Fibroblast of the conjunctiva (primary cell): ENCODE measurements at regions not wholly inside any gene's neighbourhood (a gene's known extent, or its start where the extent isn't known, plus 50 kb on each side); places are given as distances from the start of the nearest gene placed in this dataset.

Experiments
- DNase-seq: peaks from one replicate; pipeline ENCODE4 v3.0.0-alpha.2; 2010; ENCODE audit warnings: low read depth

DNA sequence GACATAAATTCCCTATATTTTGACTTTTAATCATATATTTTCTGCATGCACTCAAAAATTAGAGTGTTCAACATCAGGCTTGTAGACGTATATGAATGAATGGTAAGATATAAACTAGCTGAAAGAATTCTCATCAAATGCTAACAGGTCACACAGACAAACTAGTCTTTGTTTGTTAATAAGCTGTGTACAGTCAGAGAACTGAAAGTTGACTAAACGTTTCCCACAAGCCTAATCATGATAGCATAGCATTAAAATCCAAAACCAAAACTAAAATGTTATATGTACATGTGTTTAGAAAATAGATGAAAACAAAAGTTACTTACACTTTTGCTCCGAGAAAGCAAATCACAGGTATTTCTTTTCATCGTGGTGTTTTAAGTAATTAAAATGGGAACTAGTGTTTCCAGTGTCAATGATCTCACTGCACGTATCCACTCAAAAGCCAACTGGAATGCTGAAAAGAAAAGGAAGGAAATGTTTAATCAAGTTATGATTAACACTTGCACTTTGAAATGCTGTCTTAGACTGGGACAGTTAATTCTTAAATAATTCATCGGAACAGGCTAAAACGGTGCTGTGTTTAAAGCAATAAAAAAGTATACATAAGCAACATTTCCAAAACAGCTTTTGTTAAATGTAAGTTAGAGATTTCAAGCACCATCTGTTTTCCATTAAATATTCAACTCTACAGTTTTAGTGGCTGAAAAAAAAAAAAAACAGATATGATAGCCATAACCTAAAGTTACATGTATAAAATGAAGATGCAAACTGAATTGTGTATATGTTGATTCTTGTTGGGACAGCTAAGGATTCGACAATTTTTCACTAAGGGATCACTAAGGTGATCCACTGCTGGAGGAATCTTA is 291.9 kb upstream of the PDE4D start:
- DNase-seq = no peak

DNA sequence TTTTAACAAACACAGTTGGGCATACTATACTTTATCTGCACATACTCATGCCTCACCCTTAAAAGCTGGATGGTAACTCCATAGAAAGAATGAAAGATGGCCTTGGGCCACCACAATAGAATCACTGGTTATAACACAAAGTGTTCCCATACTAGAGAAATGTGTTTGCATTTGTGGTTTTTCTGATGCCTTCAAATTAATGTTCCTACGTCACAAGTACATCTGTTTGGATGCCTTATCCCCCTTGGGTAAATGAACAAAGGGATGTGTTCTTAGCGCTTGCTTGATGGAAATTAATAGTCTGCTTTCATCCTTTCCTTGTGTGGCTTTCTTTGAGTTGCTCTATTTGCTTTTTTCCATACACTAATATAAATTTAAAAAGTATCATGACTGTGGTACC is 291.1 kb upstream of the PDE4D start:
- peak; percentile 65 for DNase-seq

DNA sequence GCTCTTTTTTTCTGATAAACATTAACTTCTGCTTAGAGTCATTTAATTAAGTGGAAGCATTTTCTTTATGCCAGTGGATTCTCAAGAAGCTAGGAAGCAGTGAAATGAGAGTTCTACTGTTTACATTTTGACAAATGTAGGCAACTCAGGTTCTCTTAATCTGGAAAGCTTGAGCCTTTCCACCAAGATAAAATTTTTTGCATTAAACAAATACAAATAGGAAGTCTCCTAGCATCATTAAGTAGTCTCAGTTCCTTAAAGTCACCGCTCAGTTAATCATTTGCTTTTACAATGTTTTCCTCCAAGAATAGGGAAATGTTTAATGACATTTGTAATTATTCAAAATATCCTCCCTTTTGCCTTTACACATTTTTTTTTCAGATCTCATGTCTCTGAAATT is 290.4 kb upstream of the PDE4D start:
- no peak for DNase-seq

DNA sequence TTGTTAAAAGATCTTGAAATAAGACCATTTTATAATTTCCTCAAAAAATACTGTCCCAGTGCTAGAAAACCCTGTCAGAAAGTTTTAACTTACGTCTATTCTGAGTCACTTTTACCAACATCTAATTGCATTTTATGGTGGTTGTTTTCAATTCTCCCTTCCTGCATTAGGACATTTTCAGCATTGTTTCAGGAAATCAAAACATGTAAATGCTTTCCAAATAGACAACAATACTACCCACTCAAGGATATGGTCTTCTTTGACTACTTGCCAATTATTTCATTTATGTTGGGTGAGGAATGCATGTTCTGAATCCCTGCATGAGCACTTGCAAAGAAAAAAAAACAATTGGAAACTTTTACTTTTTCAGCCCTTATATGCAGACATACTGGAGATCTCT is 284.6 kb upstream of the PDE4D start:
- DNase-seq = peak; percentile 47

DNA sequence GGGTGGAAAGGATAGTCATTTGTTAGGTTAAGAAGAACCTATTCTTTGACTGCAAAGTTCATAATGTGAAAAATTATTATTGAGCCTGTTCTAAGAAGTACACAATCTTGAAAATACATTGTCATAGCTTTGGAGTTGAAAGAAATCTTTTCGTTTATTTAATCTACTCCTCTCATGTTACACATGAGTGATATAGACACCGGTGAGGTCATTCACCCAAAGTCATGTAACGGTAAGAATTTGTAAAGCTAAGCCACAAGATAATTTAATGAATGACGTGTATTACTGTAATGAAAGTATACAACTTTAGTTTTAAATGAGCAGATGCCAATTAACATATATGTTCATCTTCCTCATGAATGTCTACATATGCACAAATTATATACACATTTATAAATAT is 284.1 kb upstream of the PDE4D start:
- DNase-seq = no peak

DNA sequence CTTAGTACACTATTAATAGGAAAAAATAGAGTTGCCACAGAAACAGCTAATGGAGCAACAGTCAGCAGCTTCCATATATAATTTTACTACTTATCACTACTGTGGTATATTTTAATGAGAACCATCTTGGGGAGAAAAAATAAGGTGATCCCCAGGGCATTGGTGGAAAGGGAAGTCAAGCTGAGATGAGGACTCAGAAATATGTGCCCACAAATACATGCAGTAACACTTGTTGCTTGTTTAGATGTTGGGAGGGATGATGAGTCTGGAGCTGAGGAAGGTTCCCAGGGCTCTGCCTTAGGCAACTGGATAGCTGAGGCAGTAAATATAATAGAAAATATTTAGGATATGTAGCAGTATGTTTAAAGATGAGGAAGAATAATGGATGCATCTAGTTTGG is 280.1 kb upstream of the PDE4D start:
- DNase-seq = no peak

DNA sequence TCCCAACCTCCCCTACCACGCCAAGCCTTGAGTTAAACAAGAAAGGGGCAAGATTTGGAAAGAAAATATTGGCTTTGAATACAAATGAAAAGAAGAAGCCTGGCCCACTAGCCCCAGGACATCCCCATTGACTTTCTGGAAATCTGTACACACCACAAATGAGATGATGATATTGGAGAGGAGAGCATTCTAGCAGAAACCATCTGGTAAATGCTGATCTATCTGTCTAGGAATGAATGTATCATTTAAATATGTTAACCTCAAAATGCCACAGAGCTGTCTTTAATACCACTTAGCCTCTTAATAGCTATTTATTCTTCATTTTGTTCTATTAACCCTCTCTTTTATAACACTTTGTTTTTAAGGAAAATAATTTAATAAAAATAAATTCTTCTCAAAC is 270.2 kb upstream of the PDE4D start:
- DNase-seq = no peak

DNA sequence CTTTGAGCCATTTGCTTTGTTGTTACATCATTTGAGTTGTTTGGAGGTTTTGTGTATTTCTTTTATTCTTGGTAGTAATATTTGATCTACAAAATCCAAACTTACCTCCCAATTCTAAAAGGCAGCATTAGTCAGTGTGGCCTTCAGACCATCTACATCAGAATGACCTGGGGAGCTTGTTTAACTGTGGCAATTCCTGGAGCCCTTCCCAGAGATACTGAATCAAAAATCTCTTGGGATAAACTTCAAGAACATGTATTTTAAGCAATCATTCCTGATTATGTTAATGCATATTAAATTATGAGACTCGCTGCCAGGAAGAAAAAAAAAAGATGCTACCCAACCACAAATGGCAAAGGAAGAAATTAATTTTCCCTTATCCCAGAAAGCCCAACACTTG is 268.9 kb upstream of the PDE4D start:
- no peak for DNase-seq

DNA sequence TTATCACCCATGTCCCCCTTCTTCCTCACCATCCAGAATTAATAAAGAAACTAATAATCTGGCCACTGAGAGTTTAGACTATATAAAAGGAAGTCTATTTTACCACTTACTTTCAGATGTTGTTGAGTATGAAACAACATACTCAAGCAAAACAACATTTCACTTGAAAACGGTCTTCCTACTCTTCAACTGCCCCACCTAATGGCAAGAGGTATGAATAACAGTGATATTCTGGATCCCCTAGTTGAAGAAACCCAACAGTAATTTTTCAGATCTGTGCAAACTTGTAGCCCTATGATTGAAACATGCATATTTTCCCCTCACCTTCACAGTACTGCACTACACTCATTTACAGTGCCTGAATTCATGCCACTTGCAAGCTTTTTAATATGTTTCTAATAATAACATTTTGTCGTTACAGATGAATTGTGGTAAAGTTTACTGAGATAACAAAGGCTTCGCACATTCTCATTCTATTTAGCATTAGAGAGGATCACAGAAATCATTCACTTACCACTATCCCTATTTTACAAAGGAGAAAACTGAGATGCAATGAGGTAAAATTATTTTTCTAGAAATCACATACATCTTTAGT is 267.9 kb upstream of the PDE4D start:
- peak; percentile 35 for DNase-seq

DNA sequence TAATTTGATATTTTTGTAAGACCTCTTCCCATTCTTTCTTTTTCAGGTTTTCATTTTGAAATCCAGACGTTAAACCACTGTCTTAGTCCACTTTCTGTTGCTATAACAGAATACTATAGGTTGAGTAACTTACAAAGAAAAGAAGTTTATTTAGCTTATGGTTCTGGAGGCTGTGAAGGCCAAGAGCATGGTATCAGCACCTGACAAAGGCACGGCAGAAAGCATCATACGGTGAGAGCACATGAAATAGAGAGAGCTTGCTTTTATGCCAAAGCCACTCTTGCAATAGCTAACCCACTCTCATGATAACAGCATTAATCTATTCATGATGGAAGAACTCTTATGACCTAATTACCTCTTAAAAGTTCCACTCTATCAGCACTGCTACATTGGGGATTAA is 255.6 kb upstream of the PDE4D start:
- DNase-seq = no peak

DNA sequence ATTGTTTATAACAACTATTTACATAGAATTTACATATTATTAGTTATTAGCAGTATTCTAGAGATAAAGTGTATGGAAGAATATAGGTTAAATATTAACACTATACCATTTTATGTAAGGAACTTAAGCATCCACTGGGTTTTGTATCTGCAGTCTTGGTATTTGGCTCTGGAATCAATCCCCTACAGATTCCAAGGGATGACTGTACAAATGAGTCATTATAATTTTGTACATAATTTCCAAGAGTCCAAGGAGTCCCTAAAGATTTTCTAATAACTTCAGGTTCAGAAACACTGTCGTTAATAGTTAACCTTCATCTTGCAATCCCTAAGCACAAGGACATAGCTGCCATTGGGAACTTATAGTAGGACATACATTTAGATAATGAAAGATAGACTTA is 254.8 kb upstream of the PDE4D start:
- peak; percentile 17 for DNase-seq

DNA sequence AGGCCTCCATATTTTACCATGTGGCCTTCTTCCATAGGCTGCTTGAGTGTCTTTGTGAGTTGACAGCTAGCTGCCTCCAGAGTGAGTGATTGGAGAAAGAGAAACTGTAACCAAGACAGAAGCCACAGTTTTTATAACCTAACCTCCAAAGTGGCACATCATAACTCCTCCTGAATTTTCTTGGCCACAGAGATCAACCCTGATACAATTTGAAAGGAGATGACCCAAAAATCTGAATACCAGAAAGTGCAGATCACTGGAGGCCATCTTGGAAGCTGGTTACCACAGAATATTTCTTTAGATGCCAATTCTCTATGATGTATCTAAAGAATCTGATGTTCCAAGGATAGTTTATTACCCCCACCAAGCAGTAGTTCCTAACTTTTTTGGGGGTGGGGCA is 254.3 kb upstream of the PDE4D start:
- no peak for DNase-seq

DNA sequence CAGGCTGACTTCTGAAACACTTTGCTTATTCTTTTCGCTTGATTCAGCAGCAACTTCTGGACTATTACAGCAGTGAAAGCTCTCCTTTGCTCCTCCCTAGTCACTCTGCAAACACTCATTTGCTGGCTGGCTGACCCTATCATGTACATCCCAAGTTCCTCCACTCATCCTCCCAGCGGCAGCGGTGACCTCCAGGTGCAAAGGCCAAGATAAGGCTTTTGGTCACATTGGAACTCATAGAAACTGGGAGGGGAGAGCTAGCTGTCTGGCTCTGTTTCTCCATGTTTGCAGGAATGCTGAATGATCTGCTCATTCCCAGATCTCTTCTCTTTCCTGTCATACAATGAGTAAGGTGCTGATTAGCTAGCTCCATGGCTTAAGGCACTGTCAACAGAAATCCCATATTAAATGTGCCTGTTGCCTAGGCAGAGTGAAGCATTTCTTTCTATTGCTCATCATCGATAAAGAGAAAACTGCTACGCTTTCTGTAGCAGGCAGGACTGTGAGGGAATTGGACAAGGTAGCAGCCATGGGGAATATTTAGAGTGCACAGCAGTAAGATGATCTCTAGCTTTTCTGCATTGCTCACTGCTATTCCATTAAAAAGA is 250.5 kb upstream of the PDE4D start:
- no peak for DNase-seq

DNA sequence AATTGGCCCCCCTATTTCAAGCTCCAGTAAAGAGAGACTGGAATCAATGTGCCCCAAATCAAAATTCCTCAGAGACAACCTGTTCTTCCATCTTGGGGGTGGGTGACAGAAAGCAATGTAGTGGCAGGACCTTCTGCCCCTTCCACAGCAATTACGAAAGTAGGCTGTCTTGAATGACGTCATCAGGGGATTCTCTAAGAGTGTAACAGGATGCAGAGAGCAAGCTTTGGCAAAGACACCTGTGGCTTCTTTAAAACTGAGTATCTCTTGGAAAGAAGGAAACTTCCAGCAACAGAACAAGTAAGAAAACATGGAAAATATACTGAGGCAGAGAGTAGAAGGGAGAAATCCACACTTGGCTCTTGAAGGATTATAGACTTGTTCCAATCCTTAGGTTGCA is 247.6 kb upstream of the PDE4D start:
- no peak for DNase-seq

DNA sequence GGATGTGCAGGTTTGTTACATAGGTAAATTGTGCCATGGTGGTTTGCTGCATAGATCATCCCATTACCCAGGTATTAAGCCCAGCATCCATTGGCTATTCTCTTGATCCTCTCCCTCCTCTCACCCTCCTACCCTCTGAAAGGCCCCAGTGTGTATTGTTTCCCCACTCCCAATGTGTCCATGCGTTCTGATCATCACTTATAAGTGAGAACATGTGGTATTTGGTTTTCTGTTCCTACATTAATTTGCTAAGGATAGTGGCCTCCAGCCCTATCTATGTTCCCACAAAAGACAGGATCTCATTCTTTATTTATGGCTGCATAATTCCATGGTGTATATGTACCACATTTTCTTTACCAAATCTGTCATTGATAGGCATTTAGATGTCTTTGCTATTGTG is 243.3 kb upstream of the PDE4D start:
- DNase-seq = no peak

DNA sequence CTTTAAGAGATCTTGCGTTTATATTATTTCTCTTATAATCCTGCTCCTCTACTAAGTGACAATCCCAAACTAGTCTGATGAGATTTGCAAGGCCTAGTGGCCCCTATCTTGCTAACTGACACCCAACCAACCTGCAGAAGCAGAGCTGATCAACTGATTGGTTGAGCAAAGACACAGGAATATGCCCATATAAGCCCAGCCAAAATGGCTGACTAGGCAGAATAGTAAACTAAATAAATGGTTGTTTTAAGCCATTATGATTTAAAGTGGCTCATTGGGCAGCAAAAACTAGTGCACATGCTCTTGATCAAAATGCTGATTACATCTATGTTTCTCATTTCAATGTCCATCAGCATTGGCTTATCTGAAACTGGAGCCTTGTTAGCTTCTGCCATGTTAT is 238.0 kb upstream of the PDE4D start:
- DNase-seq = no peak

DNA sequence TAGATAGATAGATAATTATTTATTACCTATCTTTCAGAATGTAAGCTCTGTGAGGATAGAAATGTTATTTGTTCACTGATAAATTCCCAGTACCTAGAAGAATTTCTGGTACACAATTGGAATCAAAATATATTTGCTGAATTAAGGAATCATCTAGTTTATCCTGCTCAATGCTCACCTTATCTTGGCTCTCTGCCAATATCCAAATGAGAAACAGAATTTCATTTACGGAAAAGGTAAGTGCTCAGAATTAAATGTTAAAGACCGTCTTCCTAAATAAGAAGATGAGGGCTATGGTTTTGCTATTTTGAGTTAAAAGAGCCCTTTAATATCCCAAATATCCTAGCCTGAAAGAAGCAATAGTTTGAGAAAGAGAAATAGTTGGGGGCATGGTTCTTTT is 232.1 kb upstream of the PDE4D start:
- no peak for DNase-seq

DNA sequence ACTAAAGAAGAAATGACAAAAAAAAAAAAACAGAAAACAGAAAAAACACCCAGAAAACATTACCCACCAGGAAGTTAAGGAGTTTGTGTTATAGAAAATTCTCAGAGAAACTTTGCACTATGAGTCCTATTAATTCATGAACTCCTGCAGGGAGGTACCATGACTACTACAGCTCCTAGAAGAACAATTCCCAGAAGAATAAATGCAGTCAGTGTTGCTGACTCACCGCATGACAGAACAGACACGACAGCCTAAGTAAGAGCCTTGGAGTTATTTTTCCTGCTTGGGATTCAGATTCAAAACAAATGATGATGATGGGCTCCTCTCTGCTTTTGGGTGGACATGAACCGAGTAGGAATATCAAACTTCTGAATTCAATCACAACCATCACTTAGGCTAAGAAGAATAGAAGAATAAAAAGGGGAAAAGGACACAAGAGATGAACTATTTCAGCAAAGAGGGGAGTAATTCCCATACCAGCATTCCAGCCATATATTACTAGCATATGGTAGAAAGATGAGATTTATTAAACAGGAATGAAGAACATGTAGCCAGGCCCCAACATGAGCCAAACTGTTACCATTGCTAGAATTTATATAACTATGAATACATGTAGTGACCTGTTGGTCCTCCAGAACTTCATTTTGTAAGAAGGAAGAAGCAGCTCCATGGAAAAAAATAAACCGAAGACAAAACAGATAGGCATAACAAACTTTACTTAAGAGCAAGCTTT is 209.6 kb upstream of the PDE4D start:
- peak; percentile 49 for DNase-seq

DNA sequence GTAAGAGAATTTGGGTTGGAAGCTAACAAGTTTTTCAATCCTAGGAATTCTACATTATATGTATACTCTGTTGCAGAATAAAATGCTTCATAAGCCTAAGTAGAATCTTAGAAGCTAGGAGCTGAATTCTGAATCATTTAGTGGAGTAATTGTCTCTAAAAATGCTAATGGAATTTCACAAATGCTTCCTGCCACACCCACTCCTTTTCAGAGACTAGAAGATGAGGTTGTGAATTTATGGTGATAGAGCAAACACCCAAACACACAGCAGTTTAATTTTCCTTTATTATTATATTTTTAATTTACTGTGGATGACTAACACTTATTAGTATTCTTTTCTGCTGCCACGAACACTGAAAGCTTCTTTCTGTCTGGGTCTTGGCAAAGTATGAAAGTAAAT is 208.0 kb upstream of the PDE4D start:
- no peak for DNase-seq

DNA sequence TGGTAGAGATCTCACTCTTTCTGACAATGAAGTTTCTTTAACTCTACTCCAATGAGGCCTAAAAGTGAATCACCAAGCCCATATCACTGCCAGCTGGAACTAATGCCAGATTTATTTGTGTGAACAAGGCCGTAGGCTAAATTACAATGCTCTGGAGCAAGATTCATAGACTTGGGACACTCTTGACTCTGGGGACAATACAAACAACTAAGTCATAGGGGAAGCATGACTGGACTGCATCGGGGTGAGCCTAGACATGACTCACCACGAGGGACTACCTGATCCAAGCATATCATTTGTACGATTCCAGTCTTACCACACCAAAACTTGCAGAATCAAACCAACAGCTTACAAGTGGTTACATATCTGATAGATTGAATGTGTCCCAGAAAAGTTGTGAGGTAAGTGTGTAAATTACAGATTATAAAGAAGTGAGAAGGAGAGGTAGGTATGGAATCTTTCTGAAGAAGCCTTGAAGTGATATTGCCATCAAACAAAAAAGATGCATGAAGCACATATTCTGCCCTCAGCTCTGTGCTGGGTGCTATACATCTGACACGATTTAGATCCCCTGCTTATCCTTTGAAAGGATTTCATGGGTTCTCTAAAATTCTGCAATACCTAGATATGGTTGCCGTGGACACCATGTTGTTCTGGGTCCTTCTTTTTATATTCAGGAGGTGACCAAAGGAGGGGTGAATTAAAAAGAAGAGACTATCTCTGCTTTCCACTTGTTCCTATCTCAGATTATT is 199.3 kb upstream of the PDE4D start:
- peak; percentile 53 for DNase-seq

DNA sequence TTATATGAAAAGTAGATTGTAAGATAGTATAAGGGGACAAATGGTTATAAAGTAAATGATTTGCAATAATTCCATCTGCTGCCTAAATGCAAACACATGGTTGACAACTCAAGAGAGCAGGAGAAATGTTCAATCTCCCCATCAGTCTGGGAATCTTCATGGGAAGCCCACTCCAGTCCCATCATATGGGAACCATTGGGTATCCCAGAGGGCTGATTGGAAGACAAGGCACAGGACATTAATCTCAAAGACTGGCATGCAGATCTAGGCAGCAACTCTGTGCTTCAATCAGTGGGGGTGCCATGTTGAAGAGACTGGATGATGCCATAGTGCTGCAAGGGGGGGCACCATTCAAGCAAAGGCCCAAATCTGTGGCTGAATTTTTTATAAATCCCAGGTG is 193.1 kb upstream of the PDE4D start:
- no peak for DNase-seq

DNA sequence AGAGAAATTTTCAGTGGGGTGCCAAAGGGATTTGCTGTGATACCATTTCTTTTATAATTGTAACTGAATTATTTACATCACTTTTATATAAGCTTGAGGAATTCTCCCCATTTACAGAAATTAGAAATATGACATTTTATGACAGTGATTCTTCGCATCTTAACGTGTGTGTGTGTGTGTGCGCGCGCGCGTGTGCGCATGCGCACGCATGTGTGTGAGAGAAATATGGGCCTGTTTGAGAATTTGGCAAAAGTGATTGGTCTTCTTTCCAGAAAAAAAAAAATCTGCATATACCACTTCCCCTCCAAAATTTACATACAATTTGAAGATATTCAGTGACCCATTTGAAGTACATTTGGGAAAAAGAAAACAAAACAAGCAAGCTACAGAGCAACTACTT is 190.7 kb upstream of the PDE4D start:
- no peak for DNase-seq
